Gastroesophageal sphincter (tissue), 4 donors: ENCODE measurements at regions not wholly inside any gene's neighbourhood (a gene's known extent, or its start where the extent isn't known, plus 50 kb on each side); places are given as distances from the start of the nearest gene placed in this dataset.
"Not testable (repeated sequence)": the region's sequence is repeated elsewhere in the genome, so short reads cannot be mapped to it uniquely, and the experiment has no call there.

Source experiments
- ATAC-seq: fragments of 150-250 bp; one replicate; pipeline ENCODE4 v1.9.1; 2016; ENCODE audit warnings: mild to moderate bottlenecking, moderate library complexity
- H3K27ac ChIP-seq, 4 donors: fragments of 200-600 bp; sonication (generic) in 3 of 4; 1 replicate in 3 of 4; 2 replicates in 1 of 4; pipeline ENCODE4 v1.5.1; 2016 to 2019
- H3K27me3 ChIP-seq: fragments of 200-600 bp; sonication (generic); one replicate; pipeline ENCODE4 v1.5.1; 2019
- H3K36me3 ChIP-seq, 2 donors: fragments of 200-600 bp; sonication (generic); one replicate each; pipeline ENCODE4 v1.5.1; 2019; ENCODE audit warnings: control low read depth in 1 of 2
- H3K4me1 ChIP-seq, 3 donors: fragments of 200-600 bp; sonication (generic); 1 replicate in 2 of 3; 2 replicates in 1 of 3; pipeline ENCODE4 v1.5.1; 2016 to 2019; ENCODE audit warnings: control low read depth in 2 of 3
- H3K4me3 ChIP-seq, 2 donors: fragments of 200-600 bp; sonication (generic); one replicate each; pipeline ENCODE4 v1.5.1; 2019; ENCODE audit warnings: mild to moderate bottlenecking in 1 of 2, moderate library complexity in 1 of 2
- H3K9me3 ChIP-seq, 3 donors: fragments of 200-600 bp; sonication (generic); one replicate each; pipeline ENCODE4 v1.5.1; 2017 to 2019; ENCODE audit warnings: control low read depth in 2 of 3
- CTCF ChIP-seq, 4 experiments: fragments of 200-600 bp in 2 of 4; fragments of 450-650 bp in 2 of 4; sonication (generic) in 1 of 4; IDR thresholded peaks; one replicate each; pipeline ENCODE4 v1.5.1; 2017 to 2019; ENCODE audit warnings: antibody characterized with exemption in 4 of 4, mild to moderate bottlenecking in 2 of 4, moderate library complexity in 2 of 4
- EP300 ChIP-seq: sonication (generic); formaldehyde crosslinking; IDR thresholded peaks from one replicate; pipeline ENCODE4 v1.6.1; 2017; ENCODE audit warnings: antibody characterized with exemption, mild to moderate bottlenecking
- POLR2A ChIP-seq, 2 donors: fragments of 450-650 bp; IDR thresholded peaks; one replicate each; pipeline ENCODE4 v1.6.1; 2017; ENCODE audit warnings: antibody characterized with exemption in 2 of 2, mild to moderate bottlenecking in 2 of 2, moderate library complexity in 1 of 2
- POLR2AphosphoS5 ChIP-seq: sonication (generic); formaldehyde crosslinking; IDR thresholded peaks from one replicate; pipeline ENCODE4 v1.6.1; 2017; ENCODE audit warnings: antibody characterized with exemption
- WGBS, 2 donors: methylation state at CpG; one replicate each; pipeline ENCODE4 v1.1.5; 2018; ENCODE audit warnings: low coverage in 1 of 2; 5-methylcytosine and 5-hydroxymethylcytosine counted together

DNA sequence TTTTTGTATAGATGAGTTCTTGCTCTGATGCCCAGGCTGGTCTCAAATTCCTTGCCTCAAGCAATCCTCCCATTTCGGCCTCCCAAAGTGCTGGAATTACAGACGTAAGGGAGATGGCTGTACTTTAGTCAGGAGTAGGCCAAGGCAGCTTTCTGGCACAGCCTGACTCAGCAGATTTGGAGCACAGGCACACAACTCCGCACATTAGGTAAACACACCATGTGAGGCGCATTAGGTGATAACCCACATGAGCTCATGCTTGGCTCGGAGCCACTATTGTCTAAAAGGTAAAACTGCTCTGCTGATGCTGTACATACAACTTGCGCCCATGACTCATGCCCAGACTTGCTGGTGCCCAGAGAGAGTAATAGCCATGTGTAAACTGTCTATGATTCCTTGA, 1157.9 kb downstream of the TAF11L14 start:
- no peak overlapping the region for H3K4me3 ChIP-seq
- WGBS, 2 donors, result 63 to 75% methylated on average over 4 to 6 of the region's 6 CpGs
- TF ChIP-seq CTCF (IDR thresholded peaks at IDR 0.05) (no peak), POLR2A (IDR thresholded peaks at IDR 0.05) (no peak), POLR2AphosphoS5 (no peak), EP300 (no peak)
- H3K36me3 ChIP-seq, result no peaks in the 10 kb centered on the region
- H3K4me1 ChIP-seq, result no peaks in the 10 kb centered on the region
- H3K27me3 ChIP-seq, result no peaks in the 10 kb centered on the region
- no peaks in the 10 kb centered on the region for H3K9me3 ChIP-seq
- no peak for ATAC-seq
- H3K27ac ChIP-seq, result no peak overlapping the region

DNA sequence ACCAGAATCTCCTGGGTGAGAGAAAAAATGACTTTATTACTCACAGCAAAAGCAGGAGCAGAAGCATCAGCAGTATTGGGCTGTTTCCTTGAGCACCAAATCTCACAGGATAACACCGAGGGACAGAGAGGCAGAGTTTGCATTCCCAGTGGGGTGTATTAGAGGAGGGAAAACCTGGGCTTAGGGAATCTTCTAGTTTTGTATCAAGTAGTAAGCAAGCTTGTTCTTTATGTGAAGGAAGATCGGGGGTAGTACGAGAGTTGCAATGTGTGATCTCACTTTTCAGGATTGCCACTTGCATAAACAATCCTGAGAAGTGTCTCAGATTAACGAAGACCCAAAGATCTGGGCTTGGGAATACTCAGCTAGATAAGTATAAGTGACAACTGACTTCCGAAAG, 1163.0 kb downstream of the TAF11L14 start:
- ATAC-seq, result no peak
- H3K27ac ChIP-seq, result no peak overlapping the region
- H3K4me1 ChIP-seq, result no peaks in the 10 kb centered on the region
- H3K4me3 ChIP-seq, result no peak overlapping the region
- H3K9me3 ChIP-seq, result no peaks in the 10 kb centered on the region
- H3K27me3 ChIP-seq, result no peaks in the 10 kb centered on the region
- no peaks in the 10 kb centered on the region for H3K36me3 ChIP-seq
- TF ChIP-seq EP300 (no peak), POLR2AphosphoS5 (no peak), CTCF (IDR thresholded peaks at IDR 0.05) (no peak), POLR2A (IDR thresholded peaks at IDR 0.05) (no peak)
- 22 to 33% methylated on average over 1 to 5 of the region's 5 CpGs for WGBS, 2 donors

DNA sequence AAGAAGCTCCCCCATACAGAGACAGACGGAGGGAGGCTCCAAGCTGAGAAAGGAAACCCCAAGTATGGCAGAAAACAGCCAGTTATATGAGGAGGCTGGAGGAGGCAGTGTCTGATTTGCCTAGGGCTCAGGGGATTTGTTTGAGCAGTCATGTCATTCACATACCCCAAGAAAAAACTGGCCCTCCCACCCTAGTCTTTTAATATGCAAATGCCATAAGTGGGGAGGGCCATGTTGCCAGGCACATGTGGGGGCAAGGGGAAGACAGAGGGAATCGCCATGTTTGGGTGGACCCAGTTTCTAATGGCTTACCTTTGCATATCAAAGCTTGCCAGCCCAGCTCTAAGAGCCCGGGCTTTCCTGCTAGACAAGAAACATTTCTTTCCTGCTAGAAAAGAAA, 1163.8 kb downstream of the TAF11L14 start:
- Histone ChIP-seq H3K27ac (no peak overlapping the region), H3K27me3 (no peaks in the 10 kb centered on the region), H3K9me3 (no peaks in the 10 kb centered on the region), H3K4me1 (no peaks in the 10 kb centered on the region), H3K4me3 (no peak overlapping the region), H3K36me3 (no peaks in the 10 kb centered on the region)
- 17 to 37% methylated on average over 2 of the region's 3 CpGs for WGBS, 2 donors
- TF ChIP-seq POLR2A (IDR thresholded peaks at IDR 0.05) (no peak), EP300 (no peak), POLR2AphosphoS5 (no peak), CTCF (IDR thresholded peaks at IDR 0.05) (no peak)
- ATAC-seq, result no peak

GRCh38 chr5:18799482-18800128, 1165.3 kb downstream of the TAF11L14 start:
- no peak overlapping the region for H3K27ac ChIP-seq
- H3K9me3 ChIP-seq, result no peaks in the 10 kb centered on the region
- no peaks in the 10 kb centered on the region for H3K4me1 ChIP-seq
- no peaks in the 10 kb centered on the region for H3K27me3 ChIP-seq
- no peak overlapping the region for H3K4me3 ChIP-seq
- no peak for ATAC-seq
- no peaks in the 10 kb centered on the region for H3K36me3 ChIP-seq
- WGBS, 2 donors, result 71 to 77% methylated on average over 5 to 6 of the region's 6 CpGs
- TF ChIP-seq EP300, result no peak
- no peak for TF ChIP-seq POLR2A (IDR thresholded peaks at IDR 0.05)
- no peak for TF ChIP-seq CTCF (IDR thresholded peaks at IDR 0.05)
- TF ChIP-seq POLR2AphosphoS5, result no peak

- Histone ChIP-seq H3K4me3 (no peak overlapping the region), H3K4me1 (no peaks in the 10 kb centered on the region), H3K27ac (no peak overlapping the region), H3K36me3 (no peaks in the 10 kb centered on the region), H3K27me3 (no peaks in the 10 kb centered on the region), H3K9me3 (no peaks in the 10 kb centered on the region)
- TF ChIP-seq CTCF (IDR thresholded peaks at IDR 0.05) (no peak), POLR2A (IDR thresholded peaks at IDR 0.05) (no peak), EP300 (no peak), POLR2AphosphoS5 (no peak)
- 60 to 95% methylated on average over 1 to 13 of the region's 19 CpGs for WGBS, 2 donors
- ATAC-seq, result no peak
Observed at GRCh38 chr5:18800293-18801025, 1166.2 kb downstream of the TAF11L14 start.

DNA sequence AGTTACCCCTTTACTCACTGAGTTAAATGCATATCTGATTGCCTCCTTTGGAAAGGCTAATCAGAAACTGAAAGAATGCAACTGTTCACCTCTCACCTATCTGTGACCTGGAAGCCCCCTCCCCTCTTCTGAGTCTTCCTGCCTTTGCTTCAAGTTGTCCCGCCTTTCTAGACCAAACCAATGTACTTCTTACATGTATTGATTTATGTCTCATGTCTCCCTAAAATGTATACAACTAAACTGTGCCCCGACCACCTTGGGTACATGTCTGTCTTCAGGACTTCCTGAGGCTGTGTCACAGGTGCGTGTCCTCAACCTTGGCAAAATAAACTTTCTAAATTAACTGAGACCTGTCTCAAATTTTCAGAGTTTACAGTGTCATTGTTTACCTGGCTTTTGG, 1167.2 kb downstream of the TAF11L14 start:
- H3K27ac ChIP-seq, ATAC-seq, H3K27me3 ChIP-seq, H3K4me3 ChIP-seq, H3K9me3 ChIP-seq, H3K36me3 ChIP-seq, H3K4me1 ChIP-seq: not testable (repeated sequence)
- WGBS, 2 donors, result 44 to 50% methylated on average over 3 of the region's 3 CpGs
